WTC11 (cell line): ENCODE measurements at regions not wholly inside any gene's neighbourhood (a gene's known extent, or its start where the extent isn't known, plus 50 kb on each side); places are given as distances from the start of the nearest gene placed in this dataset.

Experiments used
- ATAC-seq: fragments of 200-7000 bp; cut with Tn5 transposase; 2 replicates; pipeline ENCODE4 v1.10.0; 2021; ENCODE audit warnings: mild to moderate bottlenecking, moderate library complexity
- CTCF ChIA-PET: fragments of 300-600 bp; sonication (Branson Sonifier 250); formaldehyde crosslinking; loops from one replicate; lab custom pipeline; 2021; ENCODE audit warnings: antibody characterized with exemption; lab: Charles Lee
- POLR2A ChIA-PET: fragments of 350-600 bp; sonication (Branson Sonifier 250); formaldehyde crosslinking; loops from one replicate; lab custom pipeline; 2021; ENCODE audit warnings: antibody characterized with exemption; lab: Charles Lee
- DNase-seq: peaks from one replicate; pipeline ENCODE4 v3.0.0; 2021; ENCODE audit warnings: low spot score
- H3K27ac Mint-ChIP-seq: 2 replicates; pipeline ENCODE4 v1.8.0; 2021; ENCODE audit warnings: mixed read lengths
- H3K27me3 Mint-ChIP-seq: 2 replicates; pipeline ENCODE4 v1.8.0; 2021; ENCODE audit warnings: low read depth, mild to moderate bottlenecking, moderate library complexity, mixed read lengths
- H3K36me3 Mint-ChIP-seq: 2 replicates; pipeline ENCODE4 v1.8.0; 2021; ENCODE audit warnings: mixed read lengths
- H3K4me1 Mint-ChIP-seq: 2 replicates; pipeline ENCODE4 v1.8.0; 2022; ENCODE audit warnings: mixed read lengths
- H3K4me3 Mint-ChIP-seq: 2 replicates; pipeline ENCODE4 v1.8.0; 2021; ENCODE audit warnings: mild to moderate bottlenecking, moderate library complexity, mixed read lengths
- H3K9me3 Mint-ChIP-seq: 2 replicates; pipeline ENCODE4 v1.8.0; 2021; ENCODE audit warnings: mixed read lengths
- AFF4 ChIP-seq: sonication (generic); formaldehyde crosslinking; IDR thresholded peaks from 2 replicates; pipeline ENCODE4 v1.8.1; 2023; ENCODE audit warnings: mild to moderate bottlenecking, missing genetic modification reagents, borderline replicate concordance
- ATF1 ChIP-seq: sonication (generic); formaldehyde crosslinking; IDR thresholded peaks from 2 replicates; pipeline ENCODE4 v1.8.1; 2023; ENCODE audit warnings: mild to moderate bottlenecking, moderate library complexity, missing genetic modification reagents
- ATF3 ChIP-seq: sonication (generic); formaldehyde crosslinking; conservative IDR thresholded peaks from 2 replicates; pipeline ENCODE4 v1.8.1; 2022; ENCODE audit warnings: mild to moderate bottlenecking, missing genetic modification reagents
- CTCF ChIP-seq: fragments of 200-600 bp; IDR thresholded peaks from 2 replicates; pipeline ENCODE4 v1.8.0; 2022; ENCODE audit warnings: antibody characterized with exemption
- FOXP1 ChIP-seq: sonication (generic); formaldehyde crosslinking; IDR thresholded peaks from 2 replicates; pipeline ENCODE4 v1.8.0; 2022; ENCODE audit warnings: missing genetic modification reagents, mild to moderate bottlenecking, moderate library complexity, borderline replicate concordance
- KAT7 ChIP-seq: sonication (generic); formaldehyde crosslinking; IDR thresholded peaks from 2 replicates; pipeline ENCODE4 v1.8.1; 2023; ENCODE audit warnings: missing genetic modification reagents, mild to moderate bottlenecking, borderline replicate concordance
- NFE2L1 ChIP-seq: sonication (generic); formaldehyde crosslinking; IDR thresholded peaks from 2 replicates; pipeline ENCODE4 v1.8.1; 2023; ENCODE audit warnings: missing genetic modification reagents
- OVOL2 ChIP-seq: fragments of 250-450 bp; sonication (Bioruptor Pico); IDR thresholded peaks from 2 replicates; pipeline ENCODE4 v1.9.0; 2021; ENCODE audit warnings: mild to moderate bottlenecking, borderline replicate concordance
- PRDM15 ChIP-seq: sonication (generic); formaldehyde crosslinking; IDR thresholded peaks from 2 replicates; pipeline ENCODE4 v1.8.0; 2022; ENCODE audit warnings: missing genetic modification reagents
- PRRX2 ChIP-seq: fragments of 250-450 bp; sonication (Bioruptor Pico); IDR thresholded peaks from 2 replicates; pipeline ENCODE4 v1.8.0; 2021; ENCODE audit warnings: mild to moderate bottlenecking
- SOX15 ChIP-seq: fragments of 250-450 bp; sonication (Bioruptor Pico); IDR thresholded peaks from 2 replicates; pipeline ENCODE4 v1.9.0; 2021; ENCODE audit warnings: mild to moderate bottlenecking
- TEAD4 ChIP-seq: sonication (generic); formaldehyde crosslinking; IDR thresholded peaks from 2 replicates; pipeline ENCODE4 v1.8.0; 2022; ENCODE audit warnings: mild to moderate bottlenecking, missing genetic modification reagents
- TP53 ChIP-seq: sonication (generic); formaldehyde crosslinking; IDR thresholded peaks from 2 replicates; pipeline ENCODE4 v1.8.1; 2023; ENCODE audit warnings: mild to moderate bottlenecking, missing genetic modification reagents
- USF1 ChIP-seq: sonication (generic); formaldehyde crosslinking; IDR thresholded peaks from 2 replicates; pipeline ENCODE4 v1.8.0; 2022; ENCODE audit warnings: mild to moderate bottlenecking, missing genetic modification reagents
- ZNF425 ChIP-seq: fragments of 250-450 bp; sonication (Bioruptor Pico); conservative IDR thresholded peaks from 2 replicates; pipeline ENCODE4 v1.9.0; 2021; ENCODE audit warnings: mild to moderate bottlenecking
- ZNF512 ChIP-seq: sonication (generic); formaldehyde crosslinking; IDR thresholded peaks from 2 replicates; pipeline ENCODE4 v1.8.1; 2022; ENCODE audit warnings: missing genetic modification reagents, borderline replicate concordance
- ZNF671 ChIP-seq: fragments of 250-450 bp; sonication (Bioruptor Pico); IDR thresholded peaks from 2 replicates; pipeline ENCODE4 v1.8.0; 2021; ENCODE audit warnings: mild to moderate bottlenecking
- ZSCAN18 ChIP-seq: fragments of 250-450 bp; sonication (Bioruptor Pico); IDR thresholded peaks from 2 replicates; pipeline ENCODE4 v2.1.2; 2022; ENCODE audit warnings: mild to moderate bottlenecking, moderate library complexity

- ATAC-seq (no peak), DNase-seq (no peak)
- H3K27ac Mint-ChIP-seq, result no peak overlapping the region
- no peak overlapping the region for H3K4me3 Mint-ChIP-seq
- H3K9me3 Mint-ChIP-seq, result no peaks in the 10 kb centered on the region
- H3K36me3 Mint-ChIP-seq, result no peaks in the 10 kb centered on the region
- ChIA-PET POLR2A (no interaction called here), CTCF (no interaction called here)
- H3K4me1 Mint-ChIP-seq, result no peaks in the 10 kb centered on the region
- no peak for TF ChIP-seq ATF3 (CRISPR knock-in tag)
- no peaks in the 10 kb centered on the region for H3K27me3 Mint-ChIP-seq
These were observed 547.3 kb upstream of the NOVA1 start for GRCh38 chr14:27145170-27145569.

- TF ChIP-seq FOXP1 (CRISPR knock-in tag), result no peak
- no peak for TF ChIP-seq PRDM15
- TF ChIP-seq TEAD4 (CRISPR knock-in tag), result no peak
- no peak for TF ChIP-seq ZSCAN18
- no peak for TF ChIP-seq PRRX2
- TF ChIP-seq ATF1, result no peak
- TF ChIP-seq USF1, result no peak
- TF ChIP-seq AFF4 (CRISPR knock-in tag), result no peak
- no peak for TF ChIP-seq ZNF671
- no peak for TF ChIP-seq ZNF512 (CRISPR knock-in tag)
- Mint-ChIP-seq H3K4me1 (no peaks in the 10 kb centered on the region), H3K4me3 (no peak overlapping the region), H3K27ac (no peak overlapping the region), H3K9me3 (peaks cover 4% of the 10 kb centered on the region), H3K36me3 (no peaks in the 10 kb centered on the region), H3K27me3 (no peaks in the 10 kb centered on the region)
- POLR2A ChIA-PET, result no interaction called here
- ATAC-seq (no peak), DNase-seq (no peak)
- CTCF ChIA-PET, result no interaction called here
These were observed 550.3 kb upstream of the NOVA1 start for GRCh38 chr14:27148143-27148542.

- H3K4me1 Mint-ChIP-seq, result no peaks in the 10 kb centered on the region
- peaks cover 19% of the 10 kb centered on the region for H3K9me3 Mint-ChIP-seq
- no peak overlapping the region for H3K27ac Mint-ChIP-seq
- no peaks in the 10 kb centered on the region for H3K27me3 Mint-ChIP-seq
- no peak overlapping the region for H3K4me3 Mint-ChIP-seq
- CTCF ChIA-PET, result no interaction called here
- POLR2A ChIA-PET, result no interaction called here
- ATAC-seq (no peak), DNase-seq (no peak)
- peaks cover 4% of the 10 kb centered on the region; the same call in 1 of the 2 replicates for H3K36me3 Mint-ChIP-seq
- TF ChIP-seq SOX15 (CRISPR knock-in tag) (no peak), NFE2L1 (no peak), TP53 (CRISPR knock-in tag) (no peak), CTCF (no peak), KAT7 (CRISPR knock-in tag) (no peak), ZNF425 (CRISPR knock-in tag) (no peak), OVOL2 (no peak)
These were observed 566.3 kb upstream of the NOVA1 start for GRCh38 chr14:27164139-27164538.
